Endodermal cell (in vitro differentiated cells): ENCODE measurements at regions not wholly inside any gene's neighbourhood (a gene's known extent, or its start where the extent isn't known, plus 50 kb on each side); places are given as distances from the start of the nearest gene placed in this dataset.

Source experiments
- DNase-seq: peaks from one replicate; pipeline ENCODE4 v3.0.0-alpha.2; 2017
- H3K27ac ChIP-seq: 2 replicates; pipeline ENCODE4 v1.5.1; 2013; ENCODE audit warnings: mild to moderate bottlenecking, low read depth, low read length, moderate library complexity
- H3K27me3 ChIP-seq: 2 replicates; pipeline ENCODE4 v1.6.1; 2013; ENCODE audit warnings: mild to moderate bottlenecking, low read length, moderate library complexity; ENCODE audit not compliant: insufficient read depth, control insufficient read depth, poor library complexity, severe bottlenecking
- H3K36me3 ChIP-seq: 2 replicates; pipeline ENCODE4 v1.7.0; 2013; ENCODE audit warnings: mild to moderate bottlenecking, low read length, moderate library complexity; ENCODE audit not compliant: control insufficient read depth, insufficient read depth
- H3K4me1 ChIP-seq: one replicate; pipeline ENCODE4 v1.7.0; 2013; ENCODE audit warnings: low read length; ENCODE audit not compliant: control insufficient read depth, insufficient read depth
- H3K4me3 ChIP-seq: 2 replicates; pipeline ENCODE4 v1.5.1; 2013; ENCODE audit warnings: mild to moderate bottlenecking, low read length, moderate library complexity
- H3K9ac ChIP-seq: 2 replicates; pipeline ENCODE4 v1.6.1; 2013; ENCODE audit warnings: mild to moderate bottlenecking, low read length, moderate library complexity; ENCODE audit not compliant: poor library complexity, severe bottlenecking; ENCODE audit errors: extremely low read depth
- H3K9me3 ChIP-seq: 2 replicates; pipeline ENCODE4 v1.6.1; 2013; ENCODE audit warnings: mild to moderate bottlenecking, low read length, moderate library complexity; ENCODE audit not compliant: control insufficient read depth
- H3K27ac Mint-ChIP-seq: 2 replicates; pipeline ENCODE4 v1.8.0; 2020; ENCODE audit warnings: mixed read lengths
- H3K27me3 Mint-ChIP-seq: 2 replicates; pipeline ENCODE4 v1.8.0; 2021; ENCODE audit warnings: mild to moderate bottlenecking, mixed read lengths; ENCODE audit not compliant: insufficient read depth
- H3K36me3 Mint-ChIP-seq: 2 replicates; pipeline ENCODE4 v1.8.0; 2020; ENCODE audit warnings: low read depth, mixed read lengths
- H3K4me1 Mint-ChIP-seq: 2 replicates; pipeline ENCODE4 v1.8.0; 2020; ENCODE audit warnings: mixed read lengths
- H3K4me3 Mint-ChIP-seq: 2 replicates; pipeline ENCODE4 v1.8.0; 2020; ENCODE audit warnings: mild to moderate bottlenecking, moderate library complexity, mixed read lengths
- H3K9me3 Mint-ChIP-seq: 2 replicates; pipeline ENCODE4 v1.8.0; 2020; ENCODE audit warnings: mild to moderate bottlenecking, mixed read lengths
- WGBS, 2 experiments: methylation state at CpG; one replicate each; pipeline versions ENCODE4 v1.1.5 to v1.1.7; 2013; ENCODE audit warnings: missing lambda C conversion rate in 2 of 2, mixed read lengths in 1 of 2; ENCODE audit not compliant: insufficient coverage in 1 of 2, insufficient read length in 1 of 2; 5-methylcytosine and 5-hydroxymethylcytosine counted together
- TF ChIP-seq, protein P1 (sequence below): fragments of 200-600 bp; sonication (generic); conservative IDR thresholded peaks from 2 replicates; pipeline ENCODE4 v1.5.0; 2021; ENCODE audit warnings: antibody characterized with exemption, mild to moderate bottlenecking

DNA sequence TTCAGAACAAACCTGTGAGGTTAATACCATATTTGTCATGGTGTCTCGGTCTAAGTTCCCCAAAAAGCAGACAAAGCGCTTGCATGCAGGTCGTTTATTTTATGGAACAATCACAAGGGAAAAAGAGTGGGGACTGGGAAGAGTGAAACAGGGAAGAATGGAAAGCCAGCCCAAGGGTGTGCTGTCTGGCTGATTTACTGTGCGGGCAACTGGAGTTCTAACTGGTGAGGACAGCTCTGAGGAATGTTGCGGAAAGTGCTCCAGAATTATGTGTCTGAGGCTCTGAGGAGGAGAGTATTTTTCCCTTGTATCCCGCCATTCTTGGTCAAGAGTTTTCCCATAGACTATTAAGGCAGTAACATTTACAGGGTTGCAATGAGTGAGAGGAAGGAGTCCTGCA is 465.4 kb downstream of the RMST start:
- H3K27ac ChIP-seq, result no peak overlapping the region

DNA sequence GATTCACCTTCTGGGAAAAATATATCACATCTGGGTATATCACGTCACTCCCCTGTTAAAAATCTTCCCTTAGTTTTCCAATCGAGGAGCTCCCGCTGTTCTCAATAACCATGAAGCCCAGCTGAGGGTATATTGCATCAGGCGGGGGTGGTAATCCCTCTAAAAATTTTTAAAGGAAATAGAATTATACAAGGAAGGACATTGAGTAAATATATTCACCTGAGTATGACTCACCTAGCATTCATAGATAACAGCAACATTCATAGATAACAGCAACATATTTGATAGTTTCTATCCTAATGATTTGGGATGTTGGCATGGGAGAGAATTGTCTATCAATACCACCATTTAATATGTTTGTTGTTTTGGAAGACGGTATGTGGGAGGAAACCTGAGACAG is 473.6 kb downstream of the RMST start:
- Histone ChIP-seq H3K4me3 (no peak overlapping the region), H3K27me3 (no peaks in the 10 kb centered on the region), H3K36me3 (no peaks in the 10 kb centered on the region), H3K9ac (no peak overlapping the region), H3K9me3 (peaks cover 2% of the 10 kb centered on the region), H3K27ac (no peak overlapping the region), H3K4me1 (peaks cover 3% of the 10 kb centered on the region)
- TF ChIP-seq, protein P1, sequence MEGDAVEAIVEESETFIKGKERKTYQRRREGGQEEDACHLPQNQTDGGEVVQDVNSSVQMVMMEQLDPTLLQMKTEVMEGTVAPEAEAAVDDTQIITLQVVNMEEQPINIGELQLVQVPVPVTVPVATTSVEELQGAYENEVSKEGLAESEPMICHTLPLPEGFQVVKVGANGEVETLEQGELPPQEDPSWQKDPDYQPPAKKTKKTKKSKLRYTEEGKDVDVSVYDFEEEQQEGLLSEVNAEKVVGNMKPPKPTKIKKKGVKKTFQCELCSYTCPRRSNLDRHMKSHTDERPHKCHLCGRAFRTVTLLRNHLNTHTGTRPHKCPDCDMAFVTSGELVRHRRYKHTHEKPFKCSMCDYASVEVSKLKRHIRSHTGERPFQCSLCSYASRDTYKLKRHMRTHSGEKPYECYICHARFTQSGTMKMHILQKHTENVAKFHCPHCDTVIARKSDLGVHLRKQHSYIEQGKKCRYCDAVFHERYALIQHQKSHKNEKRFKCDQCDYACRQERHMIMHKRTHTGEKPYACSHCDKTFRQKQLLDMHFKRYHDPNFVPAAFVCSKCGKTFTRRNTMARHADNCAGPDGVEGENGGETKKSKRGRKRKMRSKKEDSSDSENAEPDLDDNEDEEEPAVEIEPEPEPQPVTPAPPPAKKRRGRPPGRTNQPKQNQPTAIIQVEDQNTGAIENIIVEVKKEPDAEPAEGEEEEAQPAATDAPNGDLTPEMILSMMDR, result no peak
- no peaks in the 10 kb centered on the region for H3K36me3 Mint-ChIP-seq
- H3K27me3 Mint-ChIP-seq, result no peaks in the 10 kb centered on the region
- no peaks in the 10 kb centered on the region for H3K9me3 Mint-ChIP-seq
- DNase-seq, result no peak
- H3K4me3 Mint-ChIP-seq, result no peak overlapping the region
- H3K4me1 Mint-ChIP-seq, result peaks cover 2% of the 10 kb centered on the region
- WGBS, 2 experiments, result 72% methylated on average over 5 of the region's 5 CpGs; no CpG with 5 or more reads in 1 of the 2 experiments
- no peak overlapping the region for H3K27ac Mint-ChIP-seq

More for the DNA sequence above, 465.4 kb downstream of the RMST start:
- WGBS, 2 experiments, result 91 to 96% methylated on average over 4 to 6 of the region's 6 CpGs
- H3K4me3 Mint-ChIP-seq, result no peak overlapping the region
- H3K9me3 Mint-ChIP-seq, result no peaks in the 10 kb centered on the region
- H3K4me1 Mint-ChIP-seq, result no peaks in the 10 kb centered on the region
- H3K27ac Mint-ChIP-seq, result no peak overlapping the region
- H3K4me3 ChIP-seq, result no peak overlapping the region
- no peaks in the 10 kb centered on the region for H3K27me3 Mint-ChIP-seq
- no peaks in the 10 kb centered on the region for H3K9me3 ChIP-seq
- no peaks in the 10 kb centered on the region for H3K36me3 ChIP-seq
- no peaks in the 10 kb centered on the region for H3K27me3 ChIP-seq
- H3K4me1 ChIP-seq, result no peaks in the 10 kb centered on the region
- DNase-seq, result no peak
- H3K9ac ChIP-seq, result no peak overlapping the region
- TF ChIP-seq, protein P1, result no peak
- no peaks in the 10 kb centered on the region for H3K36me3 Mint-ChIP-seq

DNA sequence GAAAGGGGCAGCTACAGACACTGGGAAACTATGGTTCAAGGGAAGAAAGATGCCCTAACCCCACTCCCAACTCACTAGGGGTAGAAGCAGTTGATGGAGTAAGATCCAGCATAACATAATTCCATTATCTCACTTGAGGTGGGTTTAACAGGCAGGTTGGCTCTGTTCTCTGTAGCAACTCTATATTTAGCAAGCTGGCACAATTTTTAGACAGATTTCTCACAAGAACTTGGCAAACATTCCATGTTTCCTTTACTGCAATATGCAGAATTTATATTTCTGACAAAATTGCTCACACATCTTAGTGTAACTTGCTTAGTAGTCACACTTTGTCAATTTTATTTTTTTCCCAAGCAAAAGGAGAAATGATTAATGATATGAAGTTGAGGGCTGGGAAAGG is 475.4 kb downstream of the RMST start:
- H3K27ac Mint-ChIP-seq, result no peak overlapping the region
- Histone ChIP-seq H3K4me1 (peaks cover 3% of the 10 kb centered on the region), H3K27ac (no peak overlapping the region), H3K36me3 (no peaks in the 10 kb centered on the region), H3K4me3 (no peak overlapping the region), H3K27me3 (no peaks in the 10 kb centered on the region), H3K9ac (no peak overlapping the region), H3K9me3 (peaks cover 12% of the 10 kb centered on the region)
- H3K9me3 Mint-ChIP-seq, result peaks cover 3% of the 10 kb centered on the region
- TF ChIP-seq, protein P1, result no peak
- peaks cover 2% of the 10 kb centered on the region for H3K4me1 Mint-ChIP-seq
- DNase-seq, result no peak
- H3K36me3 Mint-ChIP-seq, result no peaks in the 10 kb centered on the region
- no peak overlapping the region for H3K4me3 Mint-ChIP-seq
- H3K27me3 Mint-ChIP-seq, result no peaks in the 10 kb centered on the region
